ENCODE measurements at regions not wholly inside any gene's neighbourhood (a gene's known extent, or its start where the extent isn't known, plus 50 kb on each side); places are given as distances from the start of the nearest gene placed in this dataset.

DNA sequence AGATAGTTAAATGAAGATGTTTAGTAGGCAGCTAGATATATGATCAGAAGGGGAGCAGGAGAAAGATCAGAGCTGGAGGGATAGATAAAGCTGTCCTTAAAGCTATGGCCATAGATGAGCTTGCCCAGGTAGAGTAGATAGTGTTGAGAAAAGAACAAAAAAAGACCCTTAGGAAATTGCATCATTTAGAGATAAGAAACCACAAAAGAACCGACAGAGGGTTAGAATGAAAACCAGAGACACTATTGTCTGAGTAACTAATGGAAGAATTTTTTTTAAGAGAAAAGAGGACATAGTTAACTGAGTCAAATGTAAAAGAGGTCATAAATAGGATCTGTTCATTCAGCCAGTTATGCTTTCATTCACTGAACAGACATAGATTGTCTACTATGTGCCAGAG is 101.8 kb downstream of the TNFAIP3 start (continued):
- TF ChIP-seq, protein P1, sequence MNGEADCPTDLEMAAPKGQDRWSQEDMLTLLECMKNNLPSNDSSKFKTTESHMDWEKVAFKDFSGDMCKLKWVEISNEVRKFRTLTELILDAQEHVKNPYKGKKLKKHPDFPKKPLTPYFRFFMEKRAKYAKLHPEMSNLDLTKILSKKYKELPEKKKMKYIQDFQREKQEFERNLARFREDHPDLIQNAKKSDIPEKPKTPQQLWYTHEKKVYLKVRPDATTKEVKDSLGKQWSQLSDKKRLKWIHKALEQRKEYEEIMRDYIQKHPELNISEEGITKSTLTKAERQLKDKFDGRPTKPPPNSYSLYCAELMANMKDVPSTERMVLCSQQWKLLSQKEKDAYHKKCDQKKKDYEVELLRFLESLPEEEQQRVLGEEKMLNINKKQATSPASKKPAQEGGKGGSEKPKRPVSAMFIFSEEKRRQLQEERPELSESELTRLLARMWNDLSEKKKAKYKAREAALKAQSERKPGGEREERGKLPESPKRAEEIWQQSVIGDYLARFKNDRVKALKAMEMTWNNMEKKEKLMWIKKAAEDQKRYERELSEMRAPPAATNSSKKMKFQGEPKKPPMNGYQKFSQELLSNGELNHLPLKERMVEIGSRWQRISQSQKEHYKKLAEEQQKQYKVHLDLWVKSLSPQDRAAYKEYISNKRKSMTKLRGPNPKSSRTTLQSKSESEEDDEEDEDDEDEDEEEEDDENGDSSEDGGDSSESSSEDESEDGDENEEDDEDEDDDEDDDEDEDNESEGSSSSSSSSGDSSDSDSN (IDR thresholded peaks at IDR 0.05; ENCODE audit: borderline replicate concordance in 1 of 2, low read depth in 2 of 2, low read length in 2 of 2): no peak
- TF ChIP-seq NELFE (IDR thresholded peaks at IDR 0.05; ENCODE audit: insufficient read depth, insufficient read length) (no peak), ZNF699 (CRISPR knock-in tag; IDR thresholded peaks at IDR 0.05; ENCODE audit: insufficient replicate concordance) (no peak), MCM7 (IDR thresholded peaks at IDR 0.05) (no peak), HNRNPUL1 (IDR thresholded peaks at IDR 0.05; ENCODE audit: low read length) (no peak), SOX6 (IDR thresholded peaks at IDR 0.05) (peak; percentile 98), ZNF444 (CRISPR knock-in tag; IDR thresholded peaks at IDR 0.05) (no peak), NFYB (IDR thresholded peaks at IDR 0.05; ENCODE audit: extremely low read depth, insufficient read length) (no peak), TCF3 (CRISPR knock-in tag; IDR thresholded peaks at IDR 0.05) (peak; percentile 50; the same call in 1 of the 2 replicates)
- TF ChIP-seq, protein P2, sequence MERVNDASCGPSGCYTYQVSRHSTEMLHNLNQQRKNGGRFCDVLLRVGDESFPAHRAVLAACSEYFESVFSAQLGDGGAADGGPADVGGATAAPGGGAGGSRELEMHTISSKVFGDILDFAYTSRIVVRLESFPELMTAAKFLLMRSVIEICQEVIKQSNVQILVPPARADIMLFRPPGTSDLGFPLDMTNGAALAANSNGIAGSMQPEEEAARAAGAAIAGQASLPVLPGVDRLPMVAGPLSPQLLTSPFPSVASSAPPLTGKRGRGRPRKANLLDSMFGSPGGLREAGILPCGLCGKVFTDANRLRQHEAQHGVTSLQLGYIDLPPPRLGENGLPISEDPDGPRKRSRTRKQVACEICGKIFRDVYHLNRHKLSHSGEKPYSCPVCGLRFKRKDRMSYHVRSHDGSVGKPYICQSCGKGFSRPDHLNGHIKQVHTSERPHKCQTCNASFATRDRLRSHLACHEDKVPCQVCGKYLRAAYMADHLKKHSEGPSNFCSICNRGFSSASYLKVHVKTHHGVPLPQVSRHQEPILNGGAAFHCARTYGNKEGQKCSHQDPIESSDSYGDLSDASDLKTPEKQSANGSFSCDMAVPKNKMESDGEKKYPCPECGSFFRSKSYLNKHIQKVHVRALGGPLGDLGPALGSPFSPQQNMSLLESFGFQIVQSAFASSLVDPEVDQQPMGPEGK (CRISPR knock-in tag; IDR thresholded peaks at IDR 0.05; ENCODE audit: borderline replicate concordance): no peak
- TF ChIP-seq, protein P3, sequence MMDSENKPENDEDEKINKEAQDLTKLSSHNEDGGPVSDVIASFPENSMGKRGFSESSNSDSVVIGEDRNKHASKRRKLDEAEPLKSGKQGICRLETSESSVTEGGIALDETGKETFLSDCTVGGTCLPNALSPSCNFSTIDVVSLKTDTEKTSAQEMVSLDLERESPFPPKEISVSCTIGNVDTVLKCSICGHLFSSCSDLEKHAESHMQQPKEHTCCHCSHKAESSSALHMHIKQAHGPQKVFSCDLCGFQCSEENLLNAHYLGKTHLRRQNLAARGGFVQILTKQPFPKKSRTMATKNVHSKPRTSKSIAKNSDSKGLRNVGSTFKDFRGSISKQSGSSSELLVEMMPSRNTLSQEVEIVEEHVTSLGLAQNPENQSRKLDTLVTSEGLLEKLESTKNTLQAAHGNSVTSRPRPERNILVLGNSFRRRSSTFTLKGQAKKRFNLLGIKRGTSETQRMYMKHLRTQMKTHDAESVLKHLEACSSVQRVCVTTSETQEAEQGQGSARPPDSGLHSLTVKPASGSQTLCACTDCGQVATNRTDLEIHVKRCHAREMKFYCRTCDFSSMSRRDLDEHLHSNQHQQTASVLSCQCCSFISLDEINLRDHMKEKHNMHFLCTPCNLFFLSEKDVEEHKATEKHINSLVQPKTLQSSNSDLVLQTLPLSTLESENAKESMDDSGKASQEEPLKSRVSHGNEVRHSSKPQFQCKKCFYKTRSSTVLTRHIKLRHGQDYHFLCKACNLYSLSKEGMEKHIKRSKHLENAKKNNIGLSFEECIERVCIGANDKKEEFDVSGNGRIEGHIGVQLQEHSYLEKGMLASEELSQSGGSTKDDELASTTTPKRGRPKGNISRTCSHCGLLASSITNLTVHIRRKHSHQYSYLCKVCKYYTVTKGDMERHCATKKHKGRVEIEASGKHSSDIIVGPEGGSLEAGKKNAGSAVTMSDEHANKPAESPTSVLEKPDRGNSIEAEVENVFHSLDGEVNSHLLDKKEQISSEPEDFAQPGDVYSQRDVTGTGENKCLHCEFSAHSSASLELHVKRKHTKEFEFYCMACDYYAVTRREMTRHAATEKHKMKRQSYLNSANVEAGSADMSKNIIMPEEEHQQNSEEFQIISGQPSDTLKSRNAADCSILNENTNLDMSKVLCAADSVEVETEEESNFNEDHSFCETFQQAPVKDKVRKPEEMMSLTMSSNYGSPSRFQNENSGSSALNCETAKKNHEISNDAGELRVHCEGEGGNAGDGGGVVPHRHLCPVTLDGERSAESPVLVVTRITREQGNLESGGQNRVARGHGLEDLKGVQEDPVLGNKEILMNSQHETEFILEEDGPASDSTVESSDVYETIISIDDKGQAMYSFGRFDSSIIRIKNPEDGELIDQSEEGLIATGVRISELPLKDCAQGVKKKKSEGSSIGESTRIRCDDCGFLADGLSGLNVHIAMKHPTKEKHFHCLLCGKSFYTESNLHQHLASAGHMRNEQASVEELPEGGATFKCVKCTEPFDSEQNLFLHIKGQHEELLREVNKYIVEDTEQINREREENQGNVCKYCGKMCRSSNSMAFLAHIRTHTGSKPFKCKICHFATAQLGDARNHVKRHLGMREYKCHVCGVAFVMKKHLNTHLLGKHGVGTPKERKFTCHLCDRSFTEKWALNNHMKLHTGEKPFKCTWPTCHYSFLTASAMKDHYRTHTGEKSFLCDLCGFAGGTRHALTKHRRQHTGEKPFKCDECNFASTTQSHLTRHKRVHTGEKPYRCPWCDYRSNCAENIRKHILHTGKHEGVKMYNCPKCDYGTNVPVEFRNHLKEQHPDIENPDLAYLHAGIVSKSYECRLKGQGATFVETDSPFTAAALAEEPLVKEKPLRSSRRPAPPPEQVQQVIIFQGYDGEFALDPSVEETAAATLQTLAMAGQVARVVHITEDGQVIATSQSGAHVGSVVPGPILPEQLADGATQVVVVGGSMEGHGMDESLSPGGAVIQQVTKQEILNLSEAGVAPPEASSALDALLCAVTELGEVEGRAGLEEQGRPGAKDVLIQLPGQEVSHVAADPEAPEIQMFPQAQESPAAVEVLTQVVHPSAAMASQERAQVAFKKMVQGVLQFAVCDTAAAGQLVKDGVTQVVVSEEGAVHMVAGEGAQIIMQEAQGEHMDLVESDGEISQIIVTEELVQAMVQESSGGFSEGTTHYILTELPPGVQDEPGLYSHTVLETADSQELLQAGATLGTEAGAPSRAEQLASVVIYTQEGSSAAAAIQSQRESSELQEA (IDR thresholded peaks at IDR 0.05; ENCODE audit: low read depth): no peak
- TF ChIP-seq, protein P4, sequence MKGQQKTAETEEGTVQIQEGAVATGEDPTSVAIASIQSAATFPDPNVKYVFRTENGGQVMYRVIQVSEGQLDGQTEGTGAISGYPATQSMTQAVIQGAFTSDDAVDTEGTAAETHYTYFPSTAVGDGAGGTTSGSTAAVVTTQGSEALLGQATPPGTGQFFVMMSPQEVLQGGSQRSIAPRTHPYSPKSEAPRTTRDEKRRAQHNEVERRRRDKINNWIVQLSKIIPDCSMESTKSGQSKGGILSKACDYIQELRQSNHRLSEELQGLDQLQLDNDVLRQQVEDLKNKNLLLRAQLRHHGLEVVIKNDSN (CRISPR knock-in tag; IDR thresholded peaks at IDR 0.05): no peak
- TF ChIP-seq, protein P5, sequence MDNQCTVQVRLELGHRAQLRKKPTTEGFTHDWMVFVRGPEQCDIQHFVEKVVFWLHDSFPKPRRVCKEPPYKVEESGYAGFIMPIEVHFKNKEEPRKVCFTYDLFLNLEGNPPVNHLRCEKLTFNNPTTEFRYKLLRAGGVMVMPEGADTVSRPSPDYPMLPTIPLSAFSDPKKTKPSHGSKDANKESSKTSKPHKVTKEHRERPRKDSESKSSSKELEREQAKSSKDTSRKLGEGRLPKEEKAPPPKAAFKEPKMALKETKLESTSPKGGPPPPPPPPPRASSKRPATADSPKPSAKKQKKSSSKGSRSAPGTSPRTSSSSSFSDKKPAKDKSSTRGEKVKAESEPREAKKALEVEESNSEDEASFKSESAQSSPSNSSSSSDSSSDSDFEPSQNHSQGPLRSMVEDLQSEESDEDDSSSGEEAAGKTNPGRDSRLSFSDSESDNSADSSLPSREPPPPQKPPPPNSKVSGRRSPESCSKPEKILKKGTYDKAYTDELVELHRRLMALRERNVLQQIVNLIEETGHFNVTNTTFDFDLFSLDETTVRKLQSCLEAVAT (IDR thresholded peaks at IDR 0.05): peak in 1 of 2 experiments; percentile 81; a peak in 2 of 4 replicates

Measured in K562 (cell line).